ENCODE measurements at regions not wholly inside any gene's neighbourhood (a gene's known extent, or its start where the extent isn't known, plus 50 kb on each side); places are given as distances from the start of the nearest gene placed in this dataset.
"Not testable (repeated sequence)": the region's sequence is repeated elsewhere in the genome, so short reads cannot be mapped to it uniquely, and the experiment has no call there.

DNA sequence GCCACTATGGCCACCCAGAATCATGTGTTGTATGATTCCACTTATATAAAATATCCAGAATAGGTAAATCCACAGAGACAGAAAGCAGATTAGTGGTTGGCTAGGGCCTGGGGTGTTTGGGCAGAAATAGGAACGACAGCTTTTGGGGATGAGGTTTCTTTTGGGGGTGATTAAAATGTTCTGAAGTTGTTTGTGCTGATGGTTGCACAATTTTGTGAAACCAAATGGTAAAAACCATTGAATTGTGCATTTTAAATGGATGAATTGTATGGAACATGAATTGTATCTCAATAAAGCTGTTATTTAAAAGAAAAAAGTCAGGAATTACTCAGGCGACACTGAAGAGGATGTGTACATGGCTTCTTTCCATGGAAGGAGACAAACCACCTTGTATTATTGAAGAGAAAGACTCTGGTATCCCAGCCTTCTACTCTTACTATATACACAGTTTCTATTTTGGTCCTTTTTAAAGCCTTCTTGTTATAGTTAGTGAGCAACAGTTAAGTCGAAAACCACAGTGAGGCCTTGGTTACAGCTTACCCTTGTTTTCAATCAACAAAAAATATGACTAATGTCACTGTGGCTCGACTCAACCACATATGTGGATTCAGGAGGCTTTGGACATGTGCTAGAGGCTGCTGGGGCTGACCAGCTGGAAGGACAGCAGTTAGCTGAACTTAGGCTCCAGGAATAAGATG, 57.1 kb upstream of the KMT2E start:
- Histone ChIP-seq H3K27me3 (replicated peaks; ENCODE audit: insufficient read depth) (no peaks in the 10 kb centered on the region), H3K4me3 (no peak overlapping the region), H3K4me1 (ENCODE audit: control insufficient read depth in 1 of 2, low read depth in 2 of 2) (peaks cover 14 to 48% of the 10 kb centered on the region in 2 donors), H3K27ac (peak overlapping the region; percentile 59 to 71), H3K9me3 (no peaks in the 10 kb centered on the region), H3K36me3 (no peaks in the 10 kb centered on the region)
- TF ChIP-seq, protein P1, sequence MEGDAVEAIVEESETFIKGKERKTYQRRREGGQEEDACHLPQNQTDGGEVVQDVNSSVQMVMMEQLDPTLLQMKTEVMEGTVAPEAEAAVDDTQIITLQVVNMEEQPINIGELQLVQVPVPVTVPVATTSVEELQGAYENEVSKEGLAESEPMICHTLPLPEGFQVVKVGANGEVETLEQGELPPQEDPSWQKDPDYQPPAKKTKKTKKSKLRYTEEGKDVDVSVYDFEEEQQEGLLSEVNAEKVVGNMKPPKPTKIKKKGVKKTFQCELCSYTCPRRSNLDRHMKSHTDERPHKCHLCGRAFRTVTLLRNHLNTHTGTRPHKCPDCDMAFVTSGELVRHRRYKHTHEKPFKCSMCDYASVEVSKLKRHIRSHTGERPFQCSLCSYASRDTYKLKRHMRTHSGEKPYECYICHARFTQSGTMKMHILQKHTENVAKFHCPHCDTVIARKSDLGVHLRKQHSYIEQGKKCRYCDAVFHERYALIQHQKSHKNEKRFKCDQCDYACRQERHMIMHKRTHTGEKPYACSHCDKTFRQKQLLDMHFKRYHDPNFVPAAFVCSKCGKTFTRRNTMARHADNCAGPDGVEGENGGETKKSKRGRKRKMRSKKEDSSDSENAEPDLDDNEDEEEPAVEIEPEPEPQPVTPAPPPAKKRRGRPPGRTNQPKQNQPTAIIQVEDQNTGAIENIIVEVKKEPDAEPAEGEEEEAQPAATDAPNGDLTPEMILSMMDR (IDR thresholded peaks at IDR 0.05) = no peak
- DNase-seq (ENCODE audit: low spot score) = no peak
- no peak for ATAC-seq (ENCODE audit: insufficient number of reproducible peaks, low FRiP score, low read depth)

DNA sequence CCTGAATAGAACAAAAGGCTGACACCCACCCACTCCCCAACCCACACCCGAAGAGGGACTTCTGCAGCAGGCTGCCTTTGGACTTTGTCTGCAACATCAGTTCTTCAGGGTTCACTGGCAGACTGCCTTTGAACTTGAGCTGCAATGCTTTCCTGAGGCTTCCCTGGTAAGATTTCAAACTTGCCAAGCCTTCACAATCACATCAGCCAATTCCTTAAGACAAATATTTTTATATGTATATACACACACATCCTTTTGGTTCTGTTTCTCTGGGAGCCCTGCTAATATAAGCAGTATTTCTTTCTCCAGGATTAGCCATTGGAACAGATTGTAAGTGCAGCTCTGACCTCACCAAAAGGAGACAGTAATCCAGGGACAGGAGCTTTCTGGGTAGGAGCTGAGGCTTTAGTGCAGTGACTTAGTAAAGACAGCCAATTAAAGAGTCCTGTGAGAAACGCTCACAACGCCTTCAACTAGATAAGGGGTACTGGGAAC, 55.6 kb upstream of the KMT2E start:
- H3K9me3 ChIP-seq = no peaks in the 10 kb centered on the region
- peaks cover 15 to 61% of the 10 kb centered on the region in 2 donors for H3K4me1 ChIP-seq (ENCODE audit: control insufficient read depth in 1 of 2, low read depth in 2 of 2)
- no peaks in the 10 kb centered on the region for H3K27me3 ChIP-seq (replicated peaks; ENCODE audit: insufficient read depth)
- TF ChIP-seq, protein P1 (IDR thresholded peaks at IDR 0.05) = no peak
- DNase-seq (ENCODE audit: low spot score) (no peak), ATAC-seq (ENCODE audit: insufficient number of reproducible peaks, low FRiP score, low read depth) (no peak)
- peak overlapping the region; percentile 59 to 71 for H3K27ac ChIP-seq
- no peaks in the 10 kb centered on the region for H3K36me3 ChIP-seq
- no peak overlapping the region for H3K4me3 ChIP-seq

DNA sequence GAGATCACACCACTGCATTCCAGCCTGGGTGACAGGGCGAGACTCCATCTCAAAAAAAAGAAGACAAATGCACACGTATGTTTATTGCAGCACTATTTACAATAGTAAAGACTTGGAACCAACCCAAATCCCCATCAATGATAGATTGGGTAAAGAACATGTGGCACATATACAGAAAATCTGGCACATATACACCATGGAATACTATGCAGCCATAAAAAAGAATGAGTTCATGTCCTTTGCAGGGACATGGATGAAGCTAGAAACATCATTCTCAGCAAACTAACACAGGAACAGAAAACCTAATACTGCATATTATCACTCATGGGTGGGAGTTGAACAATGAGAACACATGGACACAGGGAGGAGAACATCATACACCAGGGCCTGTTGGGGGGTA, 54.5 kb upstream of the KMT2E start:
- not testable (repeated sequence) for H3K4me3 ChIP-seq; ATAC-seq (ENCODE audit: insufficient number of reproducible peaks, low FRiP score, low read depth); DNase-seq (ENCODE audit: low spot score); H3K27me3 ChIP-seq (replicated peaks; ENCODE audit: insufficient read depth); H3K9me3 ChIP-seq; H3K36me3 ChIP-seq
- H3K27ac ChIP-seq = peak overlapping the region; percentile 59 to 71
- peaks cover 23 to 71% of the 10 kb centered on the region in 2 donors for H3K4me1 ChIP-seq (ENCODE audit: control insufficient read depth in 1 of 2, low read depth in 2 of 2)

DNA sequence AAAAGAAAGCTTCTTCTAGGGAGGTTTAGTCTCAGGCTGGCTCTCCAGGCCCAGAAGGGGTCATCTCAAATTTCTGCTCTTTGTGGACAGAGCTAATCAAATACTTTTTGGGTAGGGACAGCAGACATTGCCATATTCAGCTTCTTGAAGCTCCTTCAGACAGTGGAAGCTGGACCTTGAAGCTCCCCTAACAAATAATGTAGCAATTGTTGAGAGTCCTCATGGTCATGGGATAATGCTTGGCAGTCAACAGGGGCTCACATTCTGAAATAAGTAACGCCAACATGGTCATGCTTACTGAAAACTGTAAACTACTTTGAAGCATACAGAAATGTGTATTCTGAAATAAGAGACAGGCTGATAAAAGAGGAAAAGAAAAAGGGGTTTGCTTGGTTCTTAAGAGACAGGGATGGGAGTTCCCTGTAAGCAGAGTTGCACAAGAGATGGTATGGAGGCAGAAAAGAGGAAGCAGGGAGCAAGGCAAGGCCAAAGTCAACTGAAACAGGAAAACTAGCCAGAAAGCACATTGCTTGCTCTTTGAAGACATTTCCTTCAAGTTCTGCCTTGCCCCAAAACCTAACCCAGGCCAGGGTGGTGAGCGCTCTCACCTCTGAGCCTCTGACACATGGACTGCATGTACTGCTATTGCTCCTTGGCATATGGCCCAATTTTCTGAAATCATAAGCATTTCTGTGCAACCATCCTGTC, 53.1 kb upstream of the KMT2E start:
- TF ChIP-seq, protein P1 (IDR thresholded peaks at IDR 0.05) = no peak
- ATAC-seq (ENCODE audit: insufficient number of reproducible peaks, low FRiP score, low read depth) = peak; percentile 45
- peaks cover 24 to 81% of the 10 kb centered on the region in 2 donors for H3K4me1 ChIP-seq (ENCODE audit: control insufficient read depth in 1 of 2, low read depth in 2 of 2)

DNA sequence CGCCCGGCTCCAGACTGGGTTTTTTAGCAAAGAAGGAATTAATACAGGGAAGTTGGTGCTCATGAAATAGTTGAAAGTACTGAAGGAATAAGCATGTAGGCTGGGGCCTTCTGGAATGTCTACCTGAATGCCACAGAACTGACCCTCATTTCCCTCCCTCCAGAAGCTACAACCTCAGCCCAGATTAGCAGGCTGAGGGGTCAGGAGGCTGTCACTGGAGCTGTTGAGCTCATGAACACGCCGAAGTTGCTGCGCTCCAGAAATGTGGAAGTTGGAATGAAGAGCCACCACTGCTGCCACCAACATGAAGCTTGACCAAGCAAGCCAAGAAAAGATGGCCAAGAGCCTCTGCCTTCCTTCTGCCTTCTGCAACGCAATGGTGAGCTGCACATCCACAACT, 52.2 kb upstream of the KMT2E start:
- H3K4me3 ChIP-seq = no peak overlapping the region
- peak overlapping the region; percentile 20 to 43 for H3K27ac ChIP-seq
- DNase-seq (ENCODE audit: low spot score) (no peak), ATAC-seq (ENCODE audit: insufficient number of reproducible peaks, low FRiP score, low read depth) (no peak)
- TF ChIP-seq, protein P1 (IDR thresholded peaks at IDR 0.05) = no peak
- H3K9me3 ChIP-seq = no peaks in the 10 kb centered on the region
- no peaks in the 10 kb centered on the region for H3K27me3 ChIP-seq (replicated peaks; ENCODE audit: insufficient read depth)
- H3K4me1 ChIP-seq (ENCODE audit: control insufficient read depth in 1 of 2, low read depth in 2 of 2) = peaks cover 24 to 77% of the 10 kb centered on the region in 2 donors
- no peaks in the 10 kb centered on the region for H3K36me3 ChIP-seq

More for the DNA sequence above, 53.1 kb upstream of the KMT2E start:
- Histone ChIP-seq H3K27ac (peak overlapping the region; percentile 20 to 43), H3K4me3 (no peak overlapping the region), H3K27me3 (replicated peaks; ENCODE audit: insufficient read depth) (no peaks in the 10 kb centered on the region), H3K9me3 (no peaks in the 10 kb centered on the region), H3K36me3 (no peaks in the 10 kb centered on the region)
- no peak for DNase-seq (ENCODE audit: low spot score)

All from thoracic aorta (tissue), 2 donors.